ENCODE measurements at regions not wholly inside any gene's neighbourhood (a gene's known extent, or its start where the extent isn't known, plus 50 kb on each side); places are given as distances from the start of the nearest gene placed in this dataset.

DNA sequence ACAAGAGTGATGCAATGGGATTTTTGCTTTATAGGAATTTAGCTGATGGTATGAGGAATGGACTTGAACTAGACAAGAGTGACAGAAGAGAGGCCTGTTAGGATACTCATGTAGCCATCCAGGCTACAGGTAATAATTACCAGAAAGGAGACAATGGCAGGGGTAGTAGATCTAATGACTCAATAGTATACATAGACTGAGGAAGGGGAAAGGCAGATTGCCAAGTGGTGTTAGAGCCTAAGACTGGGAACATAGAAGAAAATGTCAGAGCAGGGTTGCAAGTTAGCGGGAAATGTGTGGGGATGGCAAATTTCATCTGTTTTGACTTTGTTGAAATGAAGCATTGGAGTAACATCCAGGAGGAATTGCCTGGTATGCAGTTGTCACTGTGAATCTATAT is 295.6 kb downstream of the UTRN start:
- Histone ChIP-seq H3K4me3 (ENCODE audit: low read depth in 1 of 2, low read length in 2 of 2) (no peak overlapping the region), H3K27ac (ENCODE audit: low read depth in 2 of 2, low read length in 1 of 2) (no peak overlapping the region), H3K27me3 (ENCODE audit: control insufficient read depth in 1 of 2, insufficient read depth in 2 of 2, low read length in 2 of 2) (no peaks in the 10 kb centered on the region), H3K36me3 (ENCODE audit: control insufficient read depth in 2 of 2, insufficient read depth in 2 of 2, low read length in 1 of 2) (peaks cover 3 to 6% of the 10 kb centered on the region in 2 donors), H3K4me1 (ENCODE audit: control insufficient read depth in 2 of 2, insufficient read depth in 2 of 2, low read length in 1 of 2) (no peaks in the 10 kb centered on the region), H3K9me3 (ENCODE audit: control insufficient read depth in 2 of 2, insufficient read depth in 1 of 2, low read depth in 1 of 2, low read length in 1 of 2) (no peaks in the 10 kb centered on the region)
- 91 to 95% methylated on average over 1 of the region's 1 CpG for WGBS, 2 donors

GRCh38 chr6:144581812-144582537 is 296.8 kb downstream of the UTRN start:
- WGBS, 2 donors = 58 to 72% methylated on average over 5 of the region's 5 CpGs

GRCh38 chr6:144582939-144583613 is 297.9 kb downstream of the UTRN start:
- no peak overlapping the region for H3K27ac ChIP-seq (ENCODE audit: low read depth in 2 of 2, low read length in 1 of 2)
- H3K9me3 ChIP-seq (ENCODE audit: control insufficient read depth in 2 of 2, insufficient read depth in 1 of 2, low read depth in 1 of 2, low read length in 1 of 2) = no peaks in the 10 kb centered on the region
- H3K4me1 ChIP-seq (ENCODE audit: control insufficient read depth in 2 of 2, insufficient read depth in 2 of 2, low read length in 1 of 2) = no peaks in the 10 kb centered on the region
- 42 to 44% methylated on average over 16 of the region's 16 CpGs for WGBS, 2 donors
- H3K4me3 ChIP-seq (ENCODE audit: low read depth in 1 of 2, low read length in 2 of 2) = no peak overlapping the region
- no peaks in the 10 kb centered on the region for H3K27me3 ChIP-seq (ENCODE audit: control insufficient read depth in 1 of 2, insufficient read depth in 2 of 2, low read length in 2 of 2)
- peaks cover 0 to 4% of the 10 kb centered on the region in 2 donors for H3K36me3 ChIP-seq (ENCODE audit: control insufficient read depth in 2 of 2, insufficient read depth in 2 of 2, low read length in 1 of 2)

More at GRCh38 chr6:144581812-144582537, 296.8 kb downstream of the UTRN start:
- Histone ChIP-seq H3K27ac (ENCODE audit: low read depth in 2 of 2, low read length in 1 of 2) (no peak overlapping the region), H3K9me3 (ENCODE audit: control insufficient read depth in 2 of 2, insufficient read depth in 1 of 2, low read depth in 1 of 2, low read length in 1 of 2) (no peaks in the 10 kb centered on the region), H3K4me1 (ENCODE audit: control insufficient read depth in 2 of 2, insufficient read depth in 2 of 2, low read length in 1 of 2) (no peaks in the 10 kb centered on the region), H3K27me3 (ENCODE audit: control insufficient read depth in 1 of 2, insufficient read depth in 2 of 2, low read length in 2 of 2) (no peaks in the 10 kb centered on the region), H3K4me3 (ENCODE audit: low read depth in 1 of 2, low read length in 2 of 2) (no peak overlapping the region), H3K36me3 (ENCODE audit: control insufficient read depth in 2 of 2, insufficient read depth in 2 of 2, low read length in 1 of 2) (peaks cover 1 to 6% of the 10 kb centered on the region in 2 donors)

DNA sequence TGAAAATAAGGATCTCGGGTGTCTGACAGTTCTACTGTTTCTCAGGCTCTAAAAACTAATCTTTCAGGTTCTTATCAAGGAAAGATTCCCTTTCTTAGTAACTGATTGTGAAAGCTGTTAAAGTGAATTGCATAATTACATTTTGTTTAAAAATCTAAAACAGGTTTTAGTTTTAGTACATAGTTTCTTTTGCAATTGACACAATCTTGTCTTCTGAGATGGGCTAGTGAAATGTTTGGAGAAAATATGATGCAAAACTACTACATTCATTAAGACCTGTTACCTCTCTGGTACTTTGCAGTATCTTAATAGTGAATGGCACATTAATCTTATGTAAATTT is 298.4 kb downstream of the UTRN start:
- Histone ChIP-seq H3K9me3 (ENCODE audit: control insufficient read depth in 2 of 2, insufficient read depth in 1 of 2, low read depth in 1 of 2, low read length in 1 of 2) (no peaks in the 10 kb centered on the region), H3K4me3 (ENCODE audit: low read depth in 1 of 2, low read length in 2 of 2) (no peak overlapping the region), H3K4me1 (ENCODE audit: control insufficient read depth in 2 of 2, insufficient read depth in 2 of 2, low read length in 1 of 2) (no peaks in the 10 kb centered on the region), H3K27ac (ENCODE audit: low read depth in 2 of 2, low read length in 1 of 2) (no peak overlapping the region), H3K27me3 (ENCODE audit: control insufficient read depth in 1 of 2, insufficient read depth in 2 of 2, low read length in 2 of 2) (no peaks in the 10 kb centered on the region), H3K36me3 (ENCODE audit: control insufficient read depth in 2 of 2, insufficient read depth in 2 of 2, low read length in 1 of 2) (peaks cover 0 to 2% of the 10 kb centered on the region in 2 donors)
- WGBS, 2 donors = 58 to 69% methylated on average over 1 of the region's 1 CpG

GRCh38 chr6:144585217-144585814 is 300.2 kb downstream of the UTRN start:
- H3K27ac ChIP-seq (ENCODE audit: low read depth in 2 of 2, low read length in 1 of 2) = no peak overlapping the region
- H3K9me3 ChIP-seq (ENCODE audit: control insufficient read depth in 2 of 2, insufficient read depth in 1 of 2, low read depth in 1 of 2, low read length in 1 of 2) = no peaks in the 10 kb centered on the region
- H3K27me3 ChIP-seq (ENCODE audit: control insufficient read depth in 1 of 2, insufficient read depth in 2 of 2, low read length in 2 of 2) = no peaks in the 10 kb centered on the region
- H3K36me3 ChIP-seq (ENCODE audit: control insufficient read depth in 2 of 2, insufficient read depth in 2 of 2, low read length in 1 of 2) = peaks cover 0 to 2% of the 10 kb centered on the region in 2 donors
- H3K4me1 ChIP-seq (ENCODE audit: control insufficient read depth in 2 of 2, insufficient read depth in 2 of 2, low read length in 1 of 2) = no peaks in the 10 kb centered on the region
- WGBS, 2 donors = 30 to 32% methylated on average over 3 of the region's 3 CpGs
- H3K4me3 ChIP-seq (ENCODE audit: low read depth in 1 of 2, low read length in 2 of 2) = no peak overlapping the region

DNA sequence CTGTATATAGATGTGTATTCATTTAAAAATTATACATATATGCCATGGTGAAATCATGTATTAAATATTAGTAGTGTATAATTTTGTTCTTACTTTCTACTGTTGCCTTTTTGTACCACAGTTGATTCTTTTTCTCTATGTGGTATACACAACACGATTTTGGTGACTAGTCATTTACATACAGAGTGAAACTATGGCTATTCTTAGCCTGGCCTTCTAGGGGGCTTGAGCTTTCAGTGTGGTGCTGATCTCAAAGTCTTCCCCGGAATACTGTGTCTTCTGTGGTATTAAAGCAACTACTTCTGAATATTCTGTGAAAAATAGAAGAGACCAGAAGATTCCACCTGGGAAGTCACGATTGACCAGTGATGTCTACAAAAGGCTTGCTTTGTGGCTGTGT is 301.9 kb downstream of the UTRN start:
- whole genome bisulfite sequencing, 2 donors = 73 to 78% methylated on average over 3 of the region's 3 CpGs
- H3K4me1 ChIP-seq (ENCODE audit: control insufficient read depth in 2 of 2, insufficient read depth in 2 of 2, low read length in 1 of 2) = no peaks in the 10 kb centered on the region
- no peak overlapping the region for H3K4me3 ChIP-seq (ENCODE audit: low read depth in 1 of 2, low read length in 2 of 2)
- no peak overlapping the region for H3K27ac ChIP-seq (ENCODE audit: low read depth in 2 of 2, low read length in 1 of 2)
- H3K27me3 ChIP-seq (ENCODE audit: control insufficient read depth in 1 of 2, insufficient read depth in 2 of 2, low read length in 2 of 2) = no peaks in the 10 kb centered on the region
- H3K9me3 ChIP-seq (ENCODE audit: control insufficient read depth in 2 of 2, insufficient read depth in 1 of 2, low read depth in 1 of 2, low read length in 1 of 2) = no peaks in the 10 kb centered on the region
- peaks cover 0 to 2% of the 10 kb centered on the region in 2 donors for H3K36me3 ChIP-seq (ENCODE audit: control insufficient read depth in 2 of 2, insufficient read depth in 2 of 2, low read length in 1 of 2)

DNA sequence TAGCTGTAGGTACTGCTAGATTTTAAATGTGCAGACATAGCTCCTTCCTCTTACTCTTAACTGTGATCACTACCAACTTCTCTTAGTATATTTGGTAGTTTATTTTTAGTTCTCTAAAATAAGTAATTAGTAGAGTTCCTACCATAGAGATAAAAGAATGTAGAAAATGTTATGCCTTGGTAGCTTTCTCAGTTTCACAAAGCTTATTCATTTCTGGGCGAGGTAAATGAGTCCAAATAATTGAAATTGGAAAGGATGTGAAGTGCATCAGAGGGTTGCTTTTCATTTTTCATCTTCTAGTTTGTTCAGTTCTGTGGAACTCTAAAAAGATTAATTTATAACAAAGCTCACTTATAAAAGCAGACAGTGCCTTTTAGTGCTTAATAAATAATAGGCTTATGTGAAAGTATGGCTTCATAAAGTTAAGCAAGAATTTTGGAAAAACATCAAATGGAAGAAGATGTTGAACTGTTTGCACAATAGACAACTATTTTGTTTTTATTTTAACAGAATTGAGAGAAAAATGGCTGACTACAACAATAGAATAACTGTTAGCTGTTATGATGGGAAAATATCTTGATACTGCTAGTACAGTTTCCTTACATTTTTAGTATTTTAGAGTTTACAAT is 303.7 kb downstream of the UTRN start:
- no peak overlapping the region for H3K27ac ChIP-seq (ENCODE audit: low read depth in 2 of 2, low read length in 1 of 2)
- no peaks in the 10 kb centered on the region for H3K27me3 ChIP-seq (ENCODE audit: control insufficient read depth in 1 of 2, insufficient read depth in 2 of 2, low read length in 2 of 2)
- H3K36me3 ChIP-seq (ENCODE audit: control insufficient read depth in 2 of 2, insufficient read depth in 2 of 2, low read length in 1 of 2) = peaks cover 2 to 3% of the 10 kb centered on the region in 2 donors
- no peaks in the 10 kb centered on the region for H3K4me1 ChIP-seq (ENCODE audit: control insufficient read depth in 2 of 2, insufficient read depth in 2 of 2, low read length in 1 of 2)
- WGBS, 2 donors = 53 to 72% methylated on average over 1 of the region's 1 CpG
- H3K4me3 ChIP-seq (ENCODE audit: low read depth in 1 of 2, low read length in 2 of 2) = no peak overlapping the region
- H3K9me3 ChIP-seq (ENCODE audit: control insufficient read depth in 2 of 2, insufficient read depth in 1 of 2, low read depth in 1 of 2, low read length in 1 of 2) = no peaks in the 10 kb centered on the region

DNA sequence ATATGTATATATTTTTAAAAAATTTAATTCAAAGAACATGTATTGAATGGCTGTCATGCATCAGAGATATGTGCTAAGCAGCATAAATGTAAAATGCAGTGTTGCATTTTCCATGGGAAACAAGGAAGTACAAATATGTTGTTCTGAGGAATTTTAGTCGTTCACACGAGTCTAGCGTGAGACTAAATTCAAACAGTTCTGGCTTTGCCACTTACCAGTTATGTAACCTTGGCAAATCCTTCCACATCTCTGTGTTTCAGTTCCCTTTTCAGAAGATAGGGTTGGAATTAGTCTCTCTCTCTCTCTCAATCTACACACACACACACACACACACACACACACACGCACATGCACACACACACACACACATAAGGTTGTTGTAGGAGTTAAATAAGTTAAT is 305.4 kb downstream of the UTRN start:
- Histone ChIP-seq H3K9me3 (ENCODE audit: control insufficient read depth in 2 of 2, insufficient read depth in 1 of 2, low read depth in 1 of 2, low read length in 1 of 2) (no peaks in the 10 kb centered on the region), H3K36me3 (ENCODE audit: control insufficient read depth in 2 of 2, insufficient read depth in 2 of 2, low read length in 1 of 2) (peaks cover 2 to 3% of the 10 kb centered on the region in 2 donors), H3K4me1 (ENCODE audit: control insufficient read depth in 2 of 2, insufficient read depth in 2 of 2, low read length in 1 of 2) (no peaks in the 10 kb centered on the region), H3K27me3 (ENCODE audit: control insufficient read depth in 1 of 2, insufficient read depth in 2 of 2, low read length in 2 of 2) (no peaks in the 10 kb centered on the region), H3K27ac (ENCODE audit: low read depth in 2 of 2, low read length in 1 of 2) (no peak overlapping the region), H3K4me3 (ENCODE audit: low read depth in 1 of 2, low read length in 2 of 2) (no peak overlapping the region)
- 68 to 77% methylated on average over 4 of the region's 4 CpGs for WGBS, 2 donors

DNA sequence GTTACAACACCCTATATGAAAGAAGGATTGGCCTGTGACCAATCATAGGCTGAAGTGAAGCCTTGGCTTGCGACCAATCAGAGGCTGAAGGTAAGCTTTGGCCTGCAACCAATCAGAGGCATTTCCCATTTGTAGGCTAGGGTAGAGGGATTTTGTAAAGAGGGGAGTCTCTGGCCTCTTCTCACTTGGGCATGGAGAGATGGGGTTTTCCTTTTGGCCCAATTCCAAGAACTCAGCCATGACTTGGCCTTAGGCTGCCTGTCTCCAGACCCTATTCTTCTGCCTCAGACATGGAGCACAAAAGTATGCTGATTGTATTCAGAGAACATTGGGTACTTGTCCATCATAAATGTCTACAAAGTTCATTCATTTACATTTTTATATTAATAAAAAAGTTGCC is 308.3 kb downstream of the UTRN start:
- H3K27me3 ChIP-seq (ENCODE audit: control insufficient read depth in 1 of 2, insufficient read depth in 2 of 2, low read length in 2 of 2) = no peaks in the 10 kb centered on the region
- 96 to 97% methylated on average over 1 of the region's 1 CpG for WGBS, 2 donors
- no peak overlapping the region for H3K27ac ChIP-seq (ENCODE audit: low read depth in 2 of 2, low read length in 1 of 2)
- no peak overlapping the region for H3K4me3 ChIP-seq (ENCODE audit: low read depth in 1 of 2, low read length in 2 of 2)
- H3K9me3 ChIP-seq (ENCODE audit: control insufficient read depth in 2 of 2, insufficient read depth in 1 of 2, low read depth in 1 of 2, low read length in 1 of 2) = no peaks in the 10 kb centered on the region
- no peaks in the 10 kb centered on the region for H3K4me1 ChIP-seq (ENCODE audit: control insufficient read depth in 2 of 2, insufficient read depth in 2 of 2, low read length in 1 of 2)
- peaks cover 0 to 3% of the 10 kb centered on the region in 2 donors for H3K36me3 ChIP-seq (ENCODE audit: control insufficient read depth in 2 of 2, insufficient read depth in 2 of 2, low read length in 1 of 2)
